ENCODE measurements at regions not wholly inside any gene's neighbourhood (a gene's known extent, or its start where the extent isn't known, plus 50 kb on each side); places are given as distances from the start of the nearest gene placed in this dataset.
A peak's percentile ranks its signal among the peaks of the same experiment; 100 is the strongest.
"Not testable (repeated sequence)": the region's sequence is repeated elsewhere in the genome, so short reads cannot be mapped to it uniquely, and the experiment has no call there.

- TF ChIP-seq INSM2 (tag by site-specific recombination; IDR thresholded peaks at IDR 0.05): no peak
Measured at GRCh38 chr13:67914535-67914934, 684.4 kb upstream of the PCDH9 start (continued).

- H3K36me3 ChIP-seq (ENCODE audit: control insufficient read depth in 2 of 2, insufficient read depth in 1 of 2, low read length in 2 of 2); H3K4me1 ChIP-seq (ENCODE audit: control insufficient read depth, insufficient read depth, low read length); H3K4me3 ChIP-seq (ENCODE audit: low read depth, low read length); H3K9me3 ChIP-seq (ENCODE audit: control insufficient read depth, insufficient read depth, low read depth, low read length); CTCF ChIA-PET; POLR2A ChIA-PET; H3K27ac ChIP-seq (ENCODE audit: extremely low read depth, low read depth, low read length): not testable (repeated sequence)
- TF ChIP-seq ZNF654 (tag by site-specific recombination; IDR thresholded peaks at IDR 0.05; ENCODE audit: low read depth): 0 out of 2 replicates have a peak, but pooled peaks have one; percentile 4
Measured at GRCh38 chr13:67902960-67903359, 672.8 kb upstream of the PCDH9 start.

- no peak overlapping the region for H3K4me3 ChIP-seq (ENCODE audit: low read depth, low read length)
- POLR2A ChIA-PET: no interaction called here
- H3K4me1 ChIP-seq (ENCODE audit: control insufficient read depth, insufficient read depth, low read length): no peaks in the 10 kb centered on the region
- CTCF ChIA-PET: no interaction called here
- no peaks in the 10 kb centered on the region for H3K36me3 ChIP-seq (ENCODE audit: control insufficient read depth in 2 of 2, insufficient read depth in 1 of 2, low read length in 2 of 2)
- H3K9me3 ChIP-seq (ENCODE audit: control insufficient read depth, insufficient read depth, low read depth, low read length): no peaks in the 10 kb centered on the region
- H3K27ac ChIP-seq (ENCODE audit: extremely low read depth, low read depth, low read length): no peak overlapping the region
- no peak for TF ChIP-seq ZNF148 (tag by site-specific recombination; IDR thresholded peaks at IDR 0.05; ENCODE audit: borderline replicate concordance)
- no peak for TF ChIP-seq ZFHX2 (tag by site-specific recombination; conservative IDR thresholded peaks at IDR 0.05)
- no peak for TF ChIP-seq ZNF155 (tag by site-specific recombination; IDR thresholded peaks at IDR 0.05)
- no peak for TF ChIP-seq MZF1 (tag by site-specific recombination; IDR thresholded peaks at IDR 0.05; ENCODE audit: borderline replicate concordance)
- TF ChIP-seq ZNF521 (tag by site-specific recombination; IDR thresholded peaks at IDR 0.05): no peak
- TF ChIP-seq ZNF645 (tag by site-specific recombination; IDR thresholded peaks at IDR 0.05): no peak
- TF ChIP-seq ZNF610 (tag by site-specific recombination; IDR thresholded peaks at IDR 0.05; ENCODE audit: borderline replicate concordance): no peak
- no peak for TF ChIP-seq ZNF184 (tag by site-specific recombination; IDR thresholded peaks at IDR 0.05)
- TF ChIP-seq ZBTB44 (tag by site-specific recombination; IDR thresholded peaks at IDR 0.05): no peak
- TF ChIP-seq ZNF404 (tag by site-specific recombination; IDR thresholded peaks at IDR 0.05): no peak
- TF ChIP-seq SCRT1 (tag by site-specific recombination; IDR thresholded peaks at IDR 0.05; ENCODE audit: borderline replicate concordance): no peak
- no peak for TF ChIP-seq ZNF692 (tag by site-specific recombination; IDR thresholded peaks at IDR 0.05)
- no peak for TF ChIP-seq ZNF768 (tag by site-specific recombination; IDR thresholded peaks at IDR 0.05)
- TF ChIP-seq PRDM10 (tag by site-specific recombination; IDR thresholded peaks at IDR 0.05): no peak
- TF ChIP-seq ZNF248 (tag by site-specific recombination; IDR thresholded peaks at IDR 0.05): no peak
- no peak for TF ChIP-seq SALL2 (tag by site-specific recombination; IDR thresholded peaks at IDR 0.05; ENCODE audit: borderline replicate concordance)
- no peak for TF ChIP-seq ZNF398 (tag by site-specific recombination; IDR thresholded peaks at IDR 0.05)
Measured at GRCh38 chr13:67880916-67881315, 650.8 kb upstream of the PCDH9 start.
